ENCODE measurements at regions not wholly inside any gene's neighbourhood (a gene's known extent, or its start where the extent isn't known, plus 50 kb on each side); places are given as distances from the start of the nearest gene placed in this dataset.
A peak's percentile ranks its signal among the peaks of the same experiment; 100 is the strongest.

DNA sequence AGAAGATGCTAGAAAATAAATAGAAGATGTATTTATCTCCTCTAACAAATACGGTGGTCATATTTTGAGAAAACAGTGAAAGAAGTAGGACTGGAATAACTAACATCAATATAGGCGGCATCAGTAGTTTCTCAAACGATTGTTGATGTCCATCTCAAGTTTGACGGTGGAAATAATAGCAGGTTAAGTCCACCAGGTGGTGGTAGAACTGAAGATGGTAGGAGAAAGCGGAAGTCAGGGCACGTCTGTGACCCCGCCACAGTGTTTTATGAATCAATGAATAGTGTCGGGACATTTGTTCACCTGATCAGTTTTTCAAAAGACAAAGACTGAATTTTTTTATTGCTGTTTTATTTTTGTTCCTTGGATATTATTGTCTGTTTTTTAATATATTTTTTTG is 706.4 kb upstream of the SLC10A2 start:
- TF ChIP-seq, protein P1, sequence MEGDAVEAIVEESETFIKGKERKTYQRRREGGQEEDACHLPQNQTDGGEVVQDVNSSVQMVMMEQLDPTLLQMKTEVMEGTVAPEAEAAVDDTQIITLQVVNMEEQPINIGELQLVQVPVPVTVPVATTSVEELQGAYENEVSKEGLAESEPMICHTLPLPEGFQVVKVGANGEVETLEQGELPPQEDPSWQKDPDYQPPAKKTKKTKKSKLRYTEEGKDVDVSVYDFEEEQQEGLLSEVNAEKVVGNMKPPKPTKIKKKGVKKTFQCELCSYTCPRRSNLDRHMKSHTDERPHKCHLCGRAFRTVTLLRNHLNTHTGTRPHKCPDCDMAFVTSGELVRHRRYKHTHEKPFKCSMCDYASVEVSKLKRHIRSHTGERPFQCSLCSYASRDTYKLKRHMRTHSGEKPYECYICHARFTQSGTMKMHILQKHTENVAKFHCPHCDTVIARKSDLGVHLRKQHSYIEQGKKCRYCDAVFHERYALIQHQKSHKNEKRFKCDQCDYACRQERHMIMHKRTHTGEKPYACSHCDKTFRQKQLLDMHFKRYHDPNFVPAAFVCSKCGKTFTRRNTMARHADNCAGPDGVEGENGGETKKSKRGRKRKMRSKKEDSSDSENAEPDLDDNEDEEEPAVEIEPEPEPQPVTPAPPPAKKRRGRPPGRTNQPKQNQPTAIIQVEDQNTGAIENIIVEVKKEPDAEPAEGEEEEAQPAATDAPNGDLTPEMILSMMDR (IDR thresholded peaks at IDR 0.05; ENCODE audit: low read depth, low read length), result peak; percentile 40
- no peak for TF ChIP-seq POLR2A (IDR thresholded peaks at IDR 0.05; ENCODE audit: extremely low read depth, insufficient read length)

Measured in NB4 (cell line).